Activated naive CD4-positive, alpha-beta T cell treated with anti-CD3 and anti-CD28 coated beads, Interleukin-2, amount 50 U/mL, for 16 hours (primary cell): ENCODE measurements at regions not wholly inside any gene's neighbourhood (a gene's known extent, or its start where the extent isn't known, plus 50 kb on each side); places are given as distances from the start of the nearest gene placed in this dataset.

Experiments
- DNase-seq: peaks from one replicate; pipeline ENCODE4 v3.0.0-alpha.2; 2020

DNA sequence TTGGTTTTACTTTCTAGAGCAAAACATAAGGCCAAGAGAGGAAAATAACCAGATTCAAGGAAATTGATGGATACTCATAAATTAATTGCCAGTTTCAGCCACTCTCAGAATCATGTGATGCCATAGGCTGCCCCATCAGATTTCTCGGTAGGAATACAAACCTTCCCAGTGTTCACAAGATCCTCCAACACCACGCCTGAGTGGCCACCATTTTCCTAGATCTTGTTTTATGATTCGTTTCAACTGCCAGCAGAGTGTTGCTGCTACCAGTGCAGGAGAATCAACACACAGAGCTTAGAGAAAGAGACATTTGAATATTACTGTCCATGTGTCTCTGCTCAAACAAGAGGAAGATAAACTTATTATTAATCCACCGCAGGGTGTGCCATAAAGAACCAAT is 434.2 kb upstream of the CDH4 start:
- DNase-seq, result no peak

- DNase-seq, result no peak
These were observed 432.6 kb upstream of the CDH4 start for GRCh38 chr20:60819511-60819910.

GRCh38 chr20:60820149-60820548 is 431.9 kb upstream of the CDH4 start:
- DNase-seq, result no peak

DNA sequence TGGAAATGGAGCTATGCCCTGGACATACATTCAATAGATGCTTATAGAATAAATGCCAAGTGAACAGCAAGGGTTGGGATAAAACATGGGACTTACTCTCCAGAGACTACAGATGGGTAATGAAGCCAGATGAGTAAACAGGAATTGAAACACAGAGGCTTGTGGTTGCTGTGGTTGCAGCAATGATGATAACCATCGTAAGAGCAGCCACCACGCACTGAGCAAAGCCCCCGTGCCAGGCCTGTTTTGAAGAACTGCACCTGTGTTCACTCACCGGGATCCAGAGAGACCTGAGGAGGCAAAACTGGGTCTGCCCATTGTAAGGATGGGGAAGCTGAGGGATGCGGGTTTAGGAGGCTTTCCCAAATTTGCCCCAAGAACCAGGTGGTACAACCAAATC is 431.1 kb upstream of the CDH4 start:
- DNase-seq, result no peak

GRCh38 chr20:60822699-60823607 is 429.1 kb upstream of the CDH4 start:
- DNase-seq, result no peak

GRCh38 chr20:60835876-60836275 is 416.2 kb upstream of the CDH4 start:
- no peak for DNase-seq

- no peak for DNase-seq
These were observed 414.8 kb upstream of the CDH4 start for GRCh38 chr20:60837173-60837770.

DNA sequence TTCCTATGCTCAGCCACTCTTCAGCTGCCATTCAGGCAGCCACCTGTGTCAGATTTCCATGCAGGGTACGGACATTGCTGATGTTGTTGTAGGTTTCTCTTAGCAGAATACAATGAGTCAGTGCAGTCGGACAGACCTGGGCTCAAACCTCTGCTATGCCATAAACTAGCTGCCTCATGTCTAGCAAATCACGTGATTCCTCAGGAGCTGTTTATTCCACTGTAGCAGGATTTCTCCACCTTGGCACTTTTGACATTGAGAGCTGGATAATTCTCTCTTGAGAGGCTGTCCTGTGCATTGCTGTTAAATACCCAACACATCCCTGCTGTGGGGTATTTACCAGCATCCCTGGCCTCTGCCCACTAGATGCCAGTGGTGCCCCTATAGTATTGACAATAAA is 413.8 kb upstream of the CDH4 start:
- DNase-seq, result no peak

DNA sequence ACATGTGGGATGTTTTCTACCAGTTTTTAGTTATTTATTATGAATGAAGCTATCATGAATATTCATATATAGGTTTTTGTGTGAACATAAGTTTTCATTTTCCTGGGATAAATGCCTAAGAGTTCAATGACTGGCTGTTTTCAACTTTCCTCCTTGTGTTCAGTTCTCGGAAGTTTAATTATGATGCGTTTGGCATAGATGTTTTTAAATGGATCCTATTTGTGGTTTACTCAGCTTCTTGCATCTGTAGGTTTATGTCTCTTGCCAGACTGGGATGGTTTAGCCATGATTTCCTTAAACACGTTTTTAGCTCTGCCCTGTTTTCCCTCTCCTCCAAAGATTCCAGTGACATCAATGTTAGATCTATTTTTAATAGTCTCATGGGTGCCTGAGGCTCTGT is 411.1 kb upstream of the CDH4 start:
- no peak for DNase-seq

- no peak for DNase-seq
These were observed 406.9 kb upstream of the CDH4 start for GRCh38 chr20:60845146-60845545.

DNA sequence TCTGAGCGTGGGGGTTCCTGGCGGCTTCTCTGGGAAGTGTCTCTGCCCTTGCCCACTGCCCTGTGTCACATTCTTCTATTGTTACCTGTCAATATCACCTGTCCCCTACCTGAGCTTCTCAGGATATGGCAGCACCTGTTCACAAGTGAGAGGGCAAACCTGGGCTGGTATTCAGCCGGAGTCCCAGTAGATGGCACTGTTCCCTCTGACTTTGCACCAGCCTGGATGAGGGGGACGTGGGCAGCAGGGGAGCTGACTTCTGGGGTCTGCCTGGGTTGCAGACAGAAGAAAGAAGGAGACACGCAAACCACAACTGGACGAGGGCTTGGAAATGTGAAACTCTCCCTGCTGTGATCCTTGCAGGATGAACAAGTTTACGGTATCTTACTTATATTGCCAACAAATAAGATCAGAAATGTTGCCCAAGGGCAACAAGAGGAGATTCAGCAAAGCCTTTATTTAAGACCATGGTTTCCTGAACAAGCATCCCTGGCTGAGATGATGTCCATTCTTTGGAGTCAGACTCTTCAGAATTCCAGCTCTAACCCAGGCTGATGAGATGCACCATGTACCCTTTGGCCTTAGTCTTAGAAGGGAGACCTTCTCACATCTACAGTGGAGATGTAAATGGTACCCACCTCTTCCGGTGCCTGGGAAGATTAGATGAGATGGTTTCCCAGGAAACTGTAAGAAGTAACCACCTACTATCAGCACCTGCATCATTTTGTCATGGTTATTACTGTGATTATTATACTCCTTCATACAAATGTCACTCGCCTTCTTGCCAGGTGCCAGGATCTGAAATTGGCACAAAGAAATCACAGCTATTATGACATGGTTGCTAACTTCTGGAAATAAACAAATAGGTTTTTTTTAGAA is 400.0 kb upstream of the CDH4 start:
- DNase-seq, result no peak

DNA sequence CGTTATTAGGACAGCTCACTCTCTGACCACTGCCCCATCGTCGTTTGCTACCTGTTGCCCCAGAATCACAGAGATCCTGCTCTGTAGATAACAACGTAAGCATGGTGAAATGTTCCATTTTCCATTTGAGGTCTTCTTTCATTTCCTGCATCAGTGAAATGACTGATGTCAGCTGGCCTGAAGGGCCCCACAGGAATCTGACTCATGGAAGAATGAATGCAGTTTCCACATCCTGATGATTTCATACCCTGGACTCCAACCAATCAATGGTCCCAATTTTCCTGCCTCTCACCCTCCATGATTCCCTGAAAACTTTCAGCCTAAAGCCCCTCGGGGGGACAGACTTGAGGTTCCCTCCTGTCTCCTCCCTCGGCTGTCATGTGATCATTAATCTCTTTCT is 394.4 kb upstream of the CDH4 start:
- no peak for DNase-seq

DNA sequence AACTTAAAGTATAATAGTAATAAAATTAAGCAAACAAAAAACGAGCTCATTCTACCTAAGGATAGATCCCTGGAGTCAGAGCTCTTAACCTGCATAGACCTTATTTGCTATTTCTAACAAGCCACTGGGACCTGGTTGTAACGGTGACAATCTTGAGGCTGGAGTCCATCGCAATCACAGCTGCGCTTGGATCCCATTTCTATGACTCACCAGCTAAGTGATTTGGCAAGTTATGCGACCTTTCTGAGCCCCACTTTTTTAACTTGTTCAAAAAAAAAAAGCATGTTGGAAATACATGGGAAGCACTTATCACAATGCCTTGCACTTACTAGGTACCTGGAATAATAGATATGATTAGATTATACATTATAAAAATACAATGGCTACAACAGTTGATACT is 389.5 kb upstream of the CDH4 start:
- DNase-seq, result no peak

DNA sequence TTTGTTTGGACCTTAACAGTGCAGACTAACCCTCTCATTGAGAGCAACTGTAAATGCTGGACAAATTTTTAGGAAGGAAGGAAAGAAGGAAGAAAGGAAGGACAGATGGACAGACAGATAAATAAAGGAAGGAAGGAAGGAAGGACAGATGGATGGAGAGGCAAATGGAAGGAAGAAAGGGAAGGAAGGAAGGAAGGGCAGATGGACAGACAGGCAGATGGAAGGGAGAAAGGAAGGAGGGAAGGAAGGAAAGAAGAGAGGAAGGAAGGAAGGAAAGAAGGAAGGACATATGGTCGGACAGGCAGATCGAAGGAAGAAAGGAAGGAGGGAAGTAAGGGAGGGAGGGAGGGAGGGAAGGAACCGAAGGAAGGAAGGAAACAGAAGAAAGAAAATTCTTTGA is 388.5 kb upstream of the CDH4 start:
- no peak for DNase-seq

DNA sequence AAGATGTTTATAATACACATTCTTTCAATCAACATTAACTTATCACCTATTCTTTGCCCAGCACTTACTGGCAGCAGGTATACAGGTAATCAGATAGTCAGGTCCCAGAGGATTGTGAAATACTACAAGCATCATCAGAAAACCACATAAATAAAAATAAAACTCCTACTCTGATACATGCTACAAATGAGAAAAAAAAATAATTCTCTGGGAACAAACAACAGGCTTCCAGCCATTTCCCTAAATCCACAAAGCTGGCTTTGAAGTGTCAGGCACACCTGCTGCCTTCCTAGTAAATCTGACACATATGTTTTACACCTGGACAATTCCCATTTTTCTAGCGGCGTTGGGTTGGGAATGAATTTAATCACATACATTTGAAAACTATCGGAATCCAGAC is 384.5 kb upstream of the CDH4 start:
- no peak for DNase-seq

- DNase-seq, result no peak
These were observed 383.7 kb upstream of the CDH4 start for GRCh38 chr20:60868316-60868891.

GRCh38 chr20:60869087-60869486 is 383.0 kb upstream of the CDH4 start:
- no peak for DNase-seq

- DNase-seq, result no peak
These were observed 382.4 kb upstream of the CDH4 start for GRCh38 chr20:60869625-60870024.

- no peak for DNase-seq
These were observed 382.0 kb upstream of the CDH4 start for GRCh38 chr20:60870040-60870439.

DNA sequence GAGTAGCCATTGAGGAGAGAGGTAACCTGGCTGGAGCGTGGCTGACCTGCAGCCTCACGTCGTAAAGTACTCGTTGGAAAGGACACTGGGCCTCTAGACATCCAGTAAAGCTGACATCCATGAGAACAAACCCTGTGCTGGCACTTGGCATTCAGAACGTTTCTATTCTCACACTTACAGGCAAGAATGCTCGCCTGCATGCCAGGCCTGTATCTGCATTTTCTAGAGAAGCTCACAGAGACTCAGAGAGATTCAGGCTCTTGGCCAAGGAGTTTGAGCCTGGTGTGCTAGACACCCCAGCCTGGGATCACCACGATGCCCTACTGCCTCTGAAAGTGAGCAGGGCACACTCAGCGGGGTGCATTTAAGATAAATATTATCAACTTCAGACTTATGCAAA is 379.8 kb upstream of the CDH4 start:
- no peak for DNase-seq

DNA sequence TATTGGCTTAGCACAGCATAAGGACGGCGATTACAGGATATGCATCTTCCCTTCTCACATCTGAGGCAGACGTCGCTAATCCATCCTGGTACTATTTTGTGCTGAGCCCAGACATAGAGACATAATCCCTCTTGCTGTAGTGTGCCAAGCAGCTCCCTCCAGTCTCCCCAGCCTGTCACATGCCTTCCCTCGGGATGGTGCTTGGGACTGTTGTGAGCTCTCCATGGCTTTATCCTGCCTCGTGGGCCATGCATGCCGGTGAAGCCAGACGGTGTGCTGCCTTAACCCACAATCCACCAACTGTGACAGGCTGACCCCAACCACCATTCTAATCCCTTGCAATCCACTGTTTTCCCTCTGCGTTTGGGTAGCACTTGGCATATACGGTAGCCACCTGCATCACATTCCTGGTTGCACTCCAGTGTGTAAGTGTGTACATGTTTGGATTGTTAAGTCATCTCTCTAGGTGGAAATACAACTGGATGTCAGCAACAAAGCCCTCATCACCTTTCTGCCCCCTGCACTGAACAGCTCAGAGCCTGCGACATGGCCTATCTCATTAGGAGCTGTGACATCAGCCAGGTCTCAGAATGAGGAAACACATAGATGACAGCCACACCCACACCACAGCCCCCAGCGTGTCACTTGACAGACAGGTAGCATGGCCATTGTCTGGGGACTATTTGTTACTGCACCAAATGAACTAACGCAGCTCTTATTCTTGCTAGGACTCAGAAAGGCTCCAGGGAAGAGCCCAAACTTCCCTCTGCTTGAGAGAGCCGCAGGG is 374.8 kb upstream of the CDH4 start:
- no peak for DNase-seq

GRCh38 chr20:60882836-60883235 is 369.2 kb upstream of the CDH4 start:
- no peak for DNase-seq
